HCT116 (cell line): ENCODE measurements at regions not wholly inside any gene's neighbourhood (a gene's known extent, or its start where the extent isn't known, plus 50 kb on each side); places are given as distances from the start of the nearest gene placed in this dataset.

Source experiments
- ATAC-seq: fragments of 200-7000 bp; cut with Tn5 transposase; 2 replicates; pipeline ENCODE4 v1.9.1; 2020; ENCODE audit warnings: mild to moderate bottlenecking, moderate library complexity
- BruUV-seq: library from RNA; stranded (reverse); fragments of 400-500 nt; replicated peaks from 2 replicates; lab custom pipeline; 2021; lab: Mats Ljungman, UMichigan
- CTCF ChIA-PET: fragments of 300-600 bp; sonication (Branson Sonifier 250); formaldehyde crosslinking; loops from one replicate; lab custom pipeline; 2021; ENCODE audit warnings: antibody characterized with exemption; lab: Charles Lee
- POLR2A ChIA-PET: fragments of 300-600, 350-600 bp; sonication (Branson Sonifier 250); formaldehyde crosslinking; loops from one replicate; lab custom pipeline; 2021; ENCODE audit warnings: antibody characterized with exemption; lab: Charles Lee
- RAD21 ChIA-PET, 2 experiments: fragments of 300-600 bp; sonication (Branson Sonifier 250); formaldehyde crosslinking; loops; one replicate each; lab custom pipeline; 2023; ENCODE audit warnings: low total read pairs in 2 of 2; ENCODE audit not compliant: uncharacterized antibody in 2 of 2, unreplicated experiment in 2 of 2, low non-redundant PET in 1 of 2; lab: Charles Lee
- DNase-seq: peaks from one replicate; pipeline ENCODE4 v3.0.0-alpha.2; 2010; ENCODE audit warnings: low read depth, low spot score
- H2AFZ ChIP-seq: fragments of 200-600 bp; shearing (Covaris generic), sonication (generic); 2 replicates; pipeline ENCODE4 v1.6.1; 2017; ENCODE audit warnings: low read depth, mixed run types, mixed read lengths, antibody characterized with exemption, low read length; ENCODE audit not compliant: poor library complexity, severe bottlenecking
- H3K27ac ChIP-seq: 2 replicates; pipeline ENCODE4 v1.5.1; 2012; ENCODE audit warnings: low read depth, low read length
- H3K27me3 ChIP-seq: fragments of 200-600 bp; sonication (generic); 2 replicates; pipeline ENCODE4 v1.6.1; 2016; ENCODE audit warnings: mixed run types, low read length, mixed read lengths; ENCODE audit not compliant: insufficient read depth
- H3K36me3 ChIP-seq, 2 experiments: fragments of 200-500 bp in 1 of 2; fragments of 200-600 bp in 1 of 2; sonication (Bioruptor generic) in 1 of 2; sonication (generic) in 1 of 2; 2 replicates each; pipeline versions ENCODE4 v1.5.1 to v1.6.1; 2014 to 2016; ENCODE audit warnings: low read length in 2 of 2, inconsistent platforms in 1 of 2, mixed read lengths in 1 of 2, mixed run types in 1 of 2; ENCODE audit not compliant: insufficient read depth in 2 of 2, control insufficient read depth in 1 of 2
- H3K4me1 ChIP-seq, 2 experiments: fragments of 200-600 bp in 1 of 2; sonication (generic) in 1 of 2; 2 replicates each; pipeline versions ENCODE4 v1.5.1 to v1.6.1; 2012 to 2017; ENCODE audit warnings: low read length in 2 of 2, inconsistent platforms in 1 of 2, mild to moderate bottlenecking in 1 of 2, mixed read lengths in 1 of 2, mixed run types in 1 of 2, moderate library complexity in 1 of 2; ENCODE audit not compliant: insufficient read depth in 2 of 2, control insufficient read depth in 1 of 2
- H3K4me2 ChIP-seq: fragments of 200-600 bp; sonication (generic); 2 replicates; pipeline ENCODE4 v1.6.1; 2017; ENCODE audit warnings: mixed run types, low read length, mixed read lengths
- H3K4me3 ChIP-seq, 2 experiments: fragments of 200-600 bp in 1 of 2; sonication (generic) in 1 of 2; replicated peaks in 1 of 2; 2 replicates each; pipeline ENCODE4 v1.5.1; 2011 to 2016; ENCODE audit warnings: low read length in 2 of 2, control low read depth in 1 of 2, low read depth in 1 of 2, mild to moderate bottlenecking in 1 of 2, mixed read lengths in 1 of 2, mixed run types in 1 of 2
- H3K79me2 ChIP-seq: fragments of 200-600 bp; sonication (generic); 2 replicates; pipeline ENCODE4 v1.6.1; 2017; ENCODE audit warnings: mild to moderate bottlenecking, mixed run types, low read length, moderate library complexity, mixed read lengths; ENCODE audit not compliant: insufficient read depth
- H3K9ac ChIP-seq: fragments of 200-600 bp; sonication (generic); 2 replicates; pipeline ENCODE4 v1.6.1; 2016; ENCODE audit warnings: low read length, mixed read lengths
- H3K9me2 ChIP-seq: fragments of 200-600 bp; sonication (generic), shearing (Covaris generic); 2 replicates; pipeline ENCODE4 v1.6.1; 2017; ENCODE audit warnings: mixed run types, mild to moderate bottlenecking, moderate library complexity; ENCODE audit not compliant: insufficient read depth
- H3K9me3 ChIP-seq, 2 experiments: fragments of 200-500 bp in 1 of 2; fragments of 200-600 bp in 1 of 2; sonication (Bioruptor generic) in 1 of 2; sonication (generic) in 1 of 2; 2 replicates each; pipeline ENCODE4 v1.6.1; 2014 to 2017; ENCODE audit warnings: low read length in 2 of 2, mixed read lengths in 2 of 2, inconsistent platforms in 1 of 2, low read depth in 1 of 2, mild to moderate bottlenecking in 1 of 2, mixed run types in 1 of 2, moderate library complexity in 1 of 2; ENCODE audit not compliant: control insufficient read depth in 1 of 2, insufficient read depth in 1 of 2
- H4K20me1 ChIP-seq: fragments of 200-600 bp; sonication (generic), shearing (Covaris generic); 2 replicates; pipeline ENCODE4 v1.6.1; 2017; ENCODE audit warnings: mixed run types, mild to moderate bottlenecking, moderate library complexity; ENCODE audit not compliant: insufficient read depth
- CBX3 ChIP-seq: IDR thresholded peaks from 2 replicates; pipeline ENCODE4 v1.6.1; 2012; ENCODE audit warnings: low read depth
- EGR1 ChIP-seq: IDR thresholded peaks from 2 replicates; pipeline ENCODE4 v1.6.1; 2012; ENCODE audit warnings: low read depth
- EZH2 ChIP-seq: fragments of 200-600 bp; sonication (generic); IDR thresholded peaks from 2 replicates; pipeline ENCODE4 v1.6.1; 2017; ENCODE audit warnings: antibody characterized with exemption, mixed run types
- EZH2phosphoT487 ChIP-seq: fragments of 200-600 bp; IDR thresholded peaks from 2 replicates; pipeline ENCODE4 v1.6.1; 2018; ENCODE audit warnings: antibody characterized with exemption, borderline replicate concordance
- FOSL1 ChIP-seq: IDR thresholded peaks from 2 replicates; pipeline ENCODE4 v1.6.1; 2012; ENCODE audit warnings: low read depth
- POLR2AphosphoS5 ChIP-seq: IDR thresholded peaks from 2 replicates; pipeline ENCODE4 v1.6.1; 2011; ENCODE audit warnings: mild to moderate bottlenecking, low read depth, low read length, moderate library complexity
- SIN3A ChIP-seq: IDR thresholded peaks from 2 replicates; pipeline ENCODE4 v1.6.1; 2012; ENCODE audit warnings: low read depth
- TCF7L2 ChIP-seq: IDR thresholded peaks from 2 replicates; pipeline ENCODE4 v1.7.0; 2011; ENCODE audit warnings: borderline replicate concordance, inconsistent platforms; ENCODE audit not compliant: insufficient read depth, insufficient read length; ENCODE audit errors: extremely low read depth
- ZFX ChIP-seq: fragments of 450-650 bp; IDR thresholded peaks from 2 replicates; pipeline ENCODE4 v1.6.1; 2017
- ZNF274 ChIP-seq: fragments of 200-500 bp; sonication (Bioruptor generic); IDR thresholded peaks from 2 replicates; pipeline ENCODE4 v1.6.1; 2014; ENCODE audit warnings: mild to moderate bottlenecking, low read depth, low read length, inconsistent platforms
- intact Hi-C: fragments of 100-400 bp; cut with micrococcal nuclease; formaldehyde crosslinking; loops from 2 replicates; pipeline ENCODE4 v1.10.0; 2022
- TF ChIP-seq, protein P1 (sequence below): IDR thresholded peaks from 2 replicates; pipeline ENCODE4 v1.6.1; 2012
- TF ChIP-seq, protein P2 (sequence below): IDR thresholded peaks from 2 replicates; pipeline ENCODE4 v1.6.1; 2012
- TF ChIP-seq, protein P3 (sequence below): IDR thresholded peaks from 2 replicates; pipeline ENCODE4 v1.6.1; 2011; ENCODE audit warnings: mild to moderate bottlenecking, low read length, moderate library complexity; ENCODE audit not compliant: insufficient replicate concordance; ENCODE audit errors: extremely low read depth
- TF ChIP-seq, protein P4 (sequence below): IDR thresholded peaks from 2 replicates; pipeline ENCODE4 v1.6.1; 2012; ENCODE audit warnings: low read depth
- TF ChIP-seq, protein P5 (sequence below), 3 experiments: fragments of 200-600 bp in 1 of 3; sonication (generic) in 1 of 3; IDR thresholded peaks in 2 of 3; conservative IDR thresholded peaks in 1 of 3; 2 replicates each; pipeline ENCODE4 v1.5.1; 2012 to 2017; ENCODE audit warnings: low read depth in 2 of 3, low read length in 2 of 3, antibody characterized with exemption in 1 of 3, borderline replicate concordance in 1 of 3, control low read depth in 1 of 3, mild to moderate bottlenecking in 1 of 3, mixed read lengths in 1 of 3, mixed run types in 1 of 3, moderate library complexity in 1 of 3; ENCODE audit not compliant: insufficient read depth in 1 of 3

DNA sequence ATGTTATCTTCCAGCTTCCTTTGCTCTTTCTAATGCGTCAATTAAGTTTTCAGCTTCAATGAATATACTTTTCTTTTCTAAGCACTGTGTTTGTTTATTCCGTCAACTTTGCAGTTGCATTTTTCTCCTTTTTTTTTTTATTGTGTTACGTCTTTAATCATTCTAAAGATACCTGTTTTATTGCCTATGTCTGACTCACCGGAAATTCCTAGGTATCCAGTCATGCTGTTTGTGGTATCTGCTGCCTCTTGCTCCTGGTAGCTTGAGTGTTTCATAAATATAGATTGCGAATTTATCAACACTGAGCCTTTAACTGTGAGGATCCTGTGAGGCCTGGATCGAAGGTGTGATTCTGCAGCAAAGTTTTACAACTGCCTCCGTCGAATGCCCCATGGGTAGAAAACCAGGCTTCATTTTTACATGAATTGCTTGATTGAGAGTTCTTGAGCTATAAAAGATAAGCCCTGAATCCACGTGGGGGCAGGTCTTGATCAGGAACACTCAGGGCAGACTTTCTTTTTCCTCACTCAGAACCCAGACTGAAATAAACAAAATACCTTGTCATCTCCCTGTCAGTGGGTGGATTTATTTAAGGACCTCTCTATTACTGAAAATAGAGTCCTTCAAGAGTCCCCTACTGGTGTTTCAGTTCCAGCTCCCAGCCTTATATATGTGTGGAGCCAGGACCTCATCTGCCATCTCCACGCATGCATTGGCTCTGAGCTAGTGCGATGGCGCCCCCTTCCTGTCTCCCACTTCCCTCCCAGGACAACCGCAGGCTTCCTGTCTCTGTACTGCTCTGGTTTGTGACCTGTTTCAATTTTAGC lies 60.1 kb upstream of the LRRC1 start:
- Histone ChIP-seq H4K20me1 (no peaks in the 10 kb centered on the region), H3K27ac (peak overlapping the region; percentile 96), H3K9me3 (no peaks in the 10 kb centered on the region), H3K4me3 (peak overlapping the region; percentile 10 to 30; a peak in 3 of 4 replicates), H3K9ac (peak overlapping the region; percentile 61), H3K9me2 (no peaks in the 10 kb centered on the region), H3K79me2 (no peaks in the 10 kb centered on the region), H3K36me3 (no peaks in the 10 kb centered on the region), H2AFZ (peak overlapping the region; percentile 28), H3K27me3 (no peaks in the 10 kb centered on the region), H3K4me2 (peak overlapping the region; percentile 71), H3K4me1 (peaks cover 63 to 68% of the 10 kb centered on the region in 2 experiments)
- DNase-seq, result peak; percentile 92
- POLR2A ChIA-PET, result interaction anchor here (0.7 to 2.3 kb wide), 11 partner anchors 9 to 241 kb away, joined by 3 to 20 read pairs (median 5); partner anchors contain the start of gene LRRC1
- BruUV-seq, result TSS peak; percentile 97
- RAD21 ChIA-PET, result interaction anchor here (0.6 to 1.4 kb wide), 8 partner anchors 9 to 1505 kb away, joined by 3 to 8 read pairs (median 3); partner anchors contain the start of gene LRRC1 (in 2 of the 2)
- CTCF ChIA-PET, result interaction anchor here (0.6 to 3.7 kb wide), 13 partner anchors 9 to 249 kb away, joined by 3 to 27 read pairs (median 6); partner anchors contain the start of gene LRRC1
- intact Hi-C loops, result loop anchor here (2.0 kb wide), 1 partner anchor 60 kb away; the partner anchor contains the start of gene LRRC1
- peak; percentile 96 for ATAC-seq
- TF ChIP-seq CBX3, result peak; percentile 73; the same call in 1 of the 2 replicates
- TF ChIP-seq, protein P1, sequence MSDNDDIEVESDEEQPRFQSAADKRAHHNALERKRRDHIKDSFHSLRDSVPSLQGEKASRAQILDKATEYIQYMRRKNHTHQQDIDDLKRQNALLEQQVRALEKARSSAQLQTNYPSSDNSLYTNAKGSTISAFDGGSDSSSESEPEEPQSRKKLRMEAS, result peak; percentile 62; the same call in 1 of the 2 replicates
- no peak for TF ChIP-seq EZH2phosphoT487
- TF ChIP-seq POLR2AphosphoS5, result peak; percentile 45; the same call in 1 of the 2 replicates
- TF ChIP-seq SIN3A, result peak; percentile 65; the same call in 1 of the 2 replicates
- peak; percentile 33; the same call in 1 of the 2 replicates for TF ChIP-seq EGR1
- TF ChIP-seq FOSL1, result peak; percentile 100
- no peak for TF ChIP-seq ZNF274
- TF ChIP-seq, protein P2, sequence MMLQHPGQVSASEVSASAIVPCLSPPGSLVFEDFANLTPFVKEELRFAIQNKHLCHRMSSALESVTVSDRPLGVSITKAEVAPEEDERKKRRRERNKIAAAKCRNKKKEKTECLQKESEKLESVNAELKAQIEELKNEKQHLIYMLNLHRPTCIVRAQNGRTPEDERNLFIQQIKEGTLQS, result peak; percentile 53; the same call in 1 of the 2 replicates
- TF ChIP-seq, protein P3, sequence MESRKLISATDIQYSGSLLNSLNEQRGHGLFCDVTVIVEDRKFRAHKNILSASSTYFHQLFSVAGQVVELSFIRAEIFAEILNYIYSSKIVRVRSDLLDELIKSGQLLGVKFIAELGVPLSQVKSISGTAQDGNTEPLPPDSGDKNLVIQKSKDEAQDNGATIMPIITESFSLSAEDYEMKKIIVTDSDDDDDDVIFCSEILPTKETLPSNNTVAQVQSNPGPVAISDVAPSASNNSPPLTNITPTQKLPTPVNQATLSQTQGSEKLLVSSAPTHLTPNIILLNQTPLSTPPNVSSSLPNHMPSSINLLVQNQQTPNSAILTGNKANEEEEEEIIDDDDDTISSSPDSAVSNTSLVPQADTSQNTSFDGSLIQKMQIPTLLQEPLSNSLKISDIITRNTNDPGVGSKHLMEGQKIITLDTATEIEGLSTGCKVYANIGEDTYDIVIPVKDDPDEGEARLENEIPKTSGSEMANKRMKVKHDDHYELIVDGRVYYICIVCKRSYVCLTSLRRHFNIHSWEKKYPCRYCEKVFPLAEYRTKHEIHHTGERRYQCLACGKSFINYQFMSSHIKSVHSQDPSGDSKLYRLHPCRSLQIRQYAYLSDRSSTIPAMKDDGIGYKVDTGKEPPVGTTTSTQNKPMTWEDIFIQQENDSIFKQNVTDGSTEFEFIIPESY, result no peak
- TF ChIP-seq TCF7L2, result peak; percentile 69
- TF ChIP-seq, protein P4, sequence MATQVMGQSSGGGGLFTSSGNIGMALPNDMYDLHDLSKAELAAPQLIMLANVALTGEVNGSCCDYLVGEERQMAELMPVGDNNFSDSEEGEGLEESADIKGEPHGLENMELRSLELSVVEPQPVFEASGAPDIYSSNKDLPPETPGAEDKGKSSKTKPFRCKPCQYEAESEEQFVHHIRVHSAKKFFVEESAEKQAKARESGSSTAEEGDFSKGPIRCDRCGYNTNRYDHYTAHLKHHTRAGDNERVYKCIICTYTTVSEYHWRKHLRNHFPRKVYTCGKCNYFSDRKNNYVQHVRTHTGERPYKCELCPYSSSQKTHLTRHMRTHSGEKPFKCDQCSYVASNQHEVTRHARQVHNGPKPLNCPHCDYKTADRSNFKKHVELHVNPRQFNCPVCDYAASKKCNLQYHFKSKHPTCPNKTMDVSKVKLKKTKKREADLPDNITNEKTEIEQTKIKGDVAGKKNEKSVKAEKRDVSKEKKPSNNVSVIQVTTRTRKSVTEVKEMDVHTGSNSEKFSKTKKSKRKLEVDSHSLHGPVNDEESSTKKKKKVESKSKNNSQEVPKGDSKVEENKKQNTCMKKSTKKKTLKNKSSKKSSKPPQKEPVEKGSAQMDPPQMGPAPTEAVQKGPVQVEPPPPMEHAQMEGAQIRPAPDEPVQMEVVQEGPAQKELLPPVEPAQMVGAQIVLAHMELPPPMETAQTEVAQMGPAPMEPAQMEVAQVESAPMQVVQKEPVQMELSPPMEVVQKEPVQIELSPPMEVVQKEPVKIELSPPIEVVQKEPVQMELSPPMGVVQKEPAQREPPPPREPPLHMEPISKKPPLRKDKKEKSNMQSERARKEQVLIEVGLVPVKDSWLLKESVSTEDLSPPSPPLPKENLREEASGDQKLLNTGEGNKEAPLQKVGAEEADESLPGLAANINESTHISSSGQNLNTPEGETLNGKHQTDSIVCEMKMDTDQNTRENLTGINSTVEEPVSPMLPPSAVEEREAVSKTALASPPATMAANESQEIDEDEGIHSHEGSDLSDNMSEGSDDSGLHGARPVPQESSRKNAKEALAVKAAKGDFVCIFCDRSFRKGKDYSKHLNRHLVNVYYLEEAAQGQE, result no peak
- TF ChIP-seq, protein P5, sequence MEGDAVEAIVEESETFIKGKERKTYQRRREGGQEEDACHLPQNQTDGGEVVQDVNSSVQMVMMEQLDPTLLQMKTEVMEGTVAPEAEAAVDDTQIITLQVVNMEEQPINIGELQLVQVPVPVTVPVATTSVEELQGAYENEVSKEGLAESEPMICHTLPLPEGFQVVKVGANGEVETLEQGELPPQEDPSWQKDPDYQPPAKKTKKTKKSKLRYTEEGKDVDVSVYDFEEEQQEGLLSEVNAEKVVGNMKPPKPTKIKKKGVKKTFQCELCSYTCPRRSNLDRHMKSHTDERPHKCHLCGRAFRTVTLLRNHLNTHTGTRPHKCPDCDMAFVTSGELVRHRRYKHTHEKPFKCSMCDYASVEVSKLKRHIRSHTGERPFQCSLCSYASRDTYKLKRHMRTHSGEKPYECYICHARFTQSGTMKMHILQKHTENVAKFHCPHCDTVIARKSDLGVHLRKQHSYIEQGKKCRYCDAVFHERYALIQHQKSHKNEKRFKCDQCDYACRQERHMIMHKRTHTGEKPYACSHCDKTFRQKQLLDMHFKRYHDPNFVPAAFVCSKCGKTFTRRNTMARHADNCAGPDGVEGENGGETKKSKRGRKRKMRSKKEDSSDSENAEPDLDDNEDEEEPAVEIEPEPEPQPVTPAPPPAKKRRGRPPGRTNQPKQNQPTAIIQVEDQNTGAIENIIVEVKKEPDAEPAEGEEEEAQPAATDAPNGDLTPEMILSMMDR (IDR thresholded peaks at IDR 0.05 in 2 of 3, conservative IDR thresholded peaks at IDR 0.05 in 1 of 3; ENCODE audit: borderline replicate concordance in 1 of 3, insufficient read depth in 1 of 3, low read depth in 2 of 3, low read length in 2 of 3), result peak; percentile 76 to 83 (median 78); a peak in 5 of 6 replicates
- TF ChIP-seq ZFX, result no peak
- no peak for TF ChIP-seq EZH2
